Lung (tissue), 11 donors: ENCODE measurements at regions not wholly inside any gene's neighbourhood (a gene's known extent, or its start where the extent isn't known, plus 50 kb on each side); places are given as distances from the start of the nearest gene placed in this dataset.

Experiments
- ATAC-seq: fragments of 200-7000 bp; cut with Tn5 transposase; one replicate; pipeline ENCODE4 v1.9.1; 2020; ENCODE audit warnings: moderate number of reproducible peaks; ENCODE audit not compliant: insufficient read depth, low FRiP score
- DNase-seq, 3 donors: peaks; one replicate each; pipeline ENCODE4 v3.0.0-alpha.2; 2013 to 2017
- H3K27ac ChIP-seq, 2 donors: one replicate each; pipeline ENCODE4 v1.5.1; 2013; ENCODE audit warnings: mild to moderate bottlenecking in 2 of 2, moderate library complexity in 2 of 2, control low read depth in 1 of 2, inconsistent platforms in 1 of 2, low read depth in 1 of 2, low read length in 1 of 2
- H3K27me3 ChIP-seq, 3 donors: one replicate each; pipeline ENCODE4 v1.5.1; 2013; ENCODE audit warnings: low read length in 2 of 3; ENCODE audit not compliant: control insufficient read depth in 3 of 3, insufficient read depth in 3 of 3
- H3K36me3 ChIP-seq, 4 donors: one replicate each; pipeline ENCODE4 v1.5.1; 2013; ENCODE audit warnings: low read length in 4 of 4, mild to moderate bottlenecking in 1 of 4, moderate library complexity in 1 of 4; ENCODE audit not compliant: control insufficient read depth in 4 of 4, insufficient read depth in 4 of 4
- H3K4me1 ChIP-seq, 5 donors: one replicate each; pipeline ENCODE4 v1.5.1; 2013; ENCODE audit warnings: low read length in 5 of 5, mild to moderate bottlenecking in 2 of 5, moderate library complexity in 1 of 5; ENCODE audit not compliant: control insufficient read depth in 5 of 5, insufficient read depth in 5 of 5
- H3K4me3 ChIP-seq: one replicate; pipeline ENCODE4 v1.5.1; 2013; ENCODE audit warnings: mild to moderate bottlenecking, control low read depth, moderate library complexity
- H3K9ac ChIP-seq, 2 donors: one replicate each; pipeline ENCODE4 v1.5.1; 2013; ENCODE audit warnings: low read length in 2 of 2, control low read depth in 1 of 2; ENCODE audit not compliant: insufficient read depth in 1 of 2
- H3K9me3 ChIP-seq, 4 donors: one replicate each; pipeline ENCODE4 v1.5.1; 2013; ENCODE audit warnings: low read length in 3 of 4, mild to moderate bottlenecking in 1 of 4, moderate library complexity in 1 of 4; ENCODE audit not compliant: control insufficient read depth in 4 of 4, insufficient read depth in 3 of 4
- WGBS, 2 donors: extraction: QIAGEN DNeasy Blood & Tissue Kit; methylation state at CpG; one replicate each; pipeline ENCODE4 v1.1.7; 2013; 5-methylcytosine and 5-hydroxymethylcytosine counted together
- TF ChIP-seq, protein P1 (sequence below): IDR thresholded peaks from 2 replicates; pipeline ENCODE4 v1.5.1; 2012; ENCODE audit warnings: mild to moderate bottlenecking; ENCODE audit errors: control extremely low read depth, extremely low read depth
- donor health status: control.
- donor health status: control.
- donor health status: Bipolar disorder and iron deficiency.
- donor health status: healthy.
- donor health status: DM: yes; HTN: yes; CAD: no.

DNA sequence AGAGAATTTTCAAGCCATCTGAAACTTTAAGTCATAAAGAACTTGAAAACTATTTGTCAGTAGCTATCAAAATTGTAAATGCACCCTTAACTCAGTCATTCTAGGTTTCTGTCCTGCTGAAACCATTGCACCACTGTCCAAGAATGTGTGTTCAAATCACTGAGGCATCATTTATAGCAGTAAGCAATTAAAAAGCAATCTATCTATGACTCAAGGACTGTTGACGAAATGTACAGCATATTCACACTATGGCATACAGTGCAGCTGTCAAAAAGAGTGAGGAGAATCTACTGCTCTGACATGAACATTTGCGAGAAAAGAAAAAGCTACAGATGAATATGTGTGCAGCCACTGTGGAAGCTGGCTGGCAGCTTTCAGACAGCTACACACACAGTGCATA is 71.2 kb downstream of the ING1 start:
- H3K4me1 ChIP-seq, result no peaks in the 10 kb centered on the region
- DNase-seq, result no peak
- H3K27ac ChIP-seq, result no peak overlapping the region
- no peaks in the 10 kb centered on the region for H3K27me3 ChIP-seq
- TF ChIP-seq, protein P1, sequence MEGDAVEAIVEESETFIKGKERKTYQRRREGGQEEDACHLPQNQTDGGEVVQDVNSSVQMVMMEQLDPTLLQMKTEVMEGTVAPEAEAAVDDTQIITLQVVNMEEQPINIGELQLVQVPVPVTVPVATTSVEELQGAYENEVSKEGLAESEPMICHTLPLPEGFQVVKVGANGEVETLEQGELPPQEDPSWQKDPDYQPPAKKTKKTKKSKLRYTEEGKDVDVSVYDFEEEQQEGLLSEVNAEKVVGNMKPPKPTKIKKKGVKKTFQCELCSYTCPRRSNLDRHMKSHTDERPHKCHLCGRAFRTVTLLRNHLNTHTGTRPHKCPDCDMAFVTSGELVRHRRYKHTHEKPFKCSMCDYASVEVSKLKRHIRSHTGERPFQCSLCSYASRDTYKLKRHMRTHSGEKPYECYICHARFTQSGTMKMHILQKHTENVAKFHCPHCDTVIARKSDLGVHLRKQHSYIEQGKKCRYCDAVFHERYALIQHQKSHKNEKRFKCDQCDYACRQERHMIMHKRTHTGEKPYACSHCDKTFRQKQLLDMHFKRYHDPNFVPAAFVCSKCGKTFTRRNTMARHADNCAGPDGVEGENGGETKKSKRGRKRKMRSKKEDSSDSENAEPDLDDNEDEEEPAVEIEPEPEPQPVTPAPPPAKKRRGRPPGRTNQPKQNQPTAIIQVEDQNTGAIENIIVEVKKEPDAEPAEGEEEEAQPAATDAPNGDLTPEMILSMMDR, result no peak
- H3K36me3 ChIP-seq, result no peaks in the 10 kb centered on the region
- ATAC-seq, result no peak
- peaks cover 0 to 7% (median 3%) of the 10 kb centered on the region in 4 donors for H3K9me3 ChIP-seq
- no peak overlapping the region for H3K4me3 ChIP-seq
- 88 to 91% methylated on average over 2 of the region's 2 CpGs for WGBS, 2 donors
- no peak overlapping the region for H3K9ac ChIP-seq

DNA sequence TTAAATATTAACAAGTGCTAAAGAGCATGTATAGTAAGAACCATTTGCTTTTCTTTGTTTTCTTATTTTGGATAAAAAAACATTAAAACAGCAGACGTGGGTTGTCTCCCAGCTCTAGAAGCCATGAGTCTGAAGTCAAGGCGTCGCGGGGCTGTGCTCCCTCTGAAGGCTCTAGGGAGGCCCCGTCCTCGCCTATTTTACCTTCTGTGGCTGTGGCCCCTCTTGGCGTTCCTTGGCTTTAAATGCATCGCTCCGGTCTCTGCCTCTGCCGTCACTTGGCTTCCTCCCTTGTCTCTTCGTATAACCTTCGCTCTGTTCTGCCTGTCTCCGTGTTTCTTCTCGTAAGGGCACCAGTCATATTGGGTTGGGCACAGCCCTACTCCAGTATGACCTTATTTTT is 75.3 kb downstream of the ING1 start:
- H3K4me1 ChIP-seq, result no peaks in the 10 kb centered on the region
- no peaks in the 10 kb centered on the region for H3K36me3 ChIP-seq
- H3K4me3 ChIP-seq, result no peak overlapping the region
- 95 to 96% methylated on average over 14 of the region's 14 CpGs for WGBS, 2 donors
- H3K9ac ChIP-seq, result no peak overlapping the region
- H3K27ac ChIP-seq, result no peak overlapping the region
- ATAC-seq (no peak), DNase-seq (no peak)
- peaks cover 0 to 20% (median 7%) of the 10 kb centered on the region in 4 donors for H3K9me3 ChIP-seq
- TF ChIP-seq, protein P1, result no peak
- no peaks in the 10 kb centered on the region for H3K27me3 ChIP-seq

DNA sequence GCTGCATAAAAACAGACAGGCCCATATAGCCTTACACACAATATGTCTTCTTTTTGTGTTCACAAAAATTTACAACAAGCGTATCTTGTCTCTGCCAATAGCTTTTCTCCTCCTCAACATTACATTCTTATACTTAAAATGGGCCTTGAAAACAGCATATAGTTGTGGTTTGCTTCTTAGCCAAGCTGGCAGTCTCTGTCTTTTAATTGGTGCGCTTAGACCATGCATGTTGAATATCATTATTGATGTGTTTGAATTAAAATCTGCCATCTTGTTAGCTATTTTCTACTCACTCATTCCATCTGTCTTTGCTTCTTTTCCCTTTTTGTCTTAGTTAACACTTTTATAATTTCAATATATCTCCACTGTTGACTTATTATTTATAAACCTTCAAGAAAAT is 76.4 kb downstream of the ING1 start:
- H3K9me3 ChIP-seq, result peaks cover 0 to 25% (median 7%) of the 10 kb centered on the region in 4 donors
- no peak overlapping the region for H3K4me3 ChIP-seq
- no peaks in the 10 kb centered on the region for H3K27me3 ChIP-seq
- ATAC-seq (no peak), DNase-seq (no peak)
- TF ChIP-seq, protein P1, result no peak
- H3K36me3 ChIP-seq, result no peaks in the 10 kb centered on the region
- H3K4me1 ChIP-seq, result no peaks in the 10 kb centered on the region
- 94 to 99% methylated on average over 2 of the region's 2 CpGs for WGBS, 2 donors
- H3K27ac ChIP-seq, result no peak overlapping the region
- no peak overlapping the region for H3K9ac ChIP-seq

DNA sequence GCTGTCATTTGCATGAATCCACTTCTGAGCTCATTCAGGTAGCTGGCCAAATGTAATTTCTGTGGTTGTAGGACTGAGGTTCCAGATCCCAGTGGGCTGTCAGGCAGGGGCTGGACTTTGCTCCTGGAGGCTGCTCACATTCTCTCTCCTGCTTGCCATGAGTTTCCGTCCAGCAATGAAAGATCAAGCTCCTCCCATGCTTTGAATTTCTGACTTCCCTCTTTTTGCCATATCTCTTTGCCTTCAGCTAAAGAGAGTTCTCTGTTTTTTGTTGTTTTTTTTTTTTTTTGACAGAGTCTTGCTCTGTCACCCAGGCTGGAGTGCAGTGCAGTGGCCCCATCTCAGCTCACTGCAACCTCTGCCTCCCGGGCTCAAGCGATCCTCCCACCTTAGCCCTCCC is 76.9 kb downstream of the ING1 start:
- Histone ChIP-seq H3K27ac (no peak overlapping the region), H3K4me1 (no peaks in the 10 kb centered on the region), H3K9ac (no peak overlapping the region), H3K27me3 (no peaks in the 10 kb centered on the region), H3K36me3 (no peaks in the 10 kb centered on the region), H3K4me3 (no peak overlapping the region), H3K9me3 (peaks cover 0 to 25% (median 7%) of the 10 kb centered on the region in 4 donors)
- no peak for ATAC-seq
- TF ChIP-seq, protein P1, result no peak
- DNase-seq, result no peak
- WGBS, 2 donors, result 87 to 94% methylated on average over 3 of the region's 3 CpGs
